ENCODE measurements at regions not wholly inside any gene's neighbourhood (a gene's known extent, or its start where the extent isn't known, plus 50 kb on each side); places are given as distances from the start of the nearest gene placed in this dataset.

- intact Hi-C loops (cut with micrococcal nuclease) (no loop called here), dilution Hi-C loops (cut with HindIII; ENCODE audit: low sequenced_read_pairs, unreplicated experiment) (no loop called here), in situ Hi-C loops (cut with MboI; ENCODE audit: low sequenced_read_pairs) (no loop called here)
- H2BK5ac ChIP-seq (ENCODE audit: low read depth, low read length, poor library complexity, severe bottlenecking), result no peak overlapping the region
- H4K5ac ChIP-seq (ENCODE audit: low read depth, low read length), result no peak overlapping the region
- no peak overlapping the region for H3K4ac ChIP-seq (ENCODE audit: low read depth, low read length)
- H3K27me3 ChIP-seq (ENCODE audit: control insufficient read depth, insufficient read depth, low read length), result peaks cover 2% of the 10 kb centered on the region; the same call in 1 of the 2 replicates
- no peak for TF ChIP-seq USF2 (IDR thresholded peaks at IDR 0.05; ENCODE audit: low read depth, low read length)
- no peaks in the 10 kb centered on the region for H3K4me1 ChIP-seq (ENCODE audit: control insufficient read depth, insufficient read depth, low read length)
- no peak overlapping the region for H3K4me3 ChIP-seq (ENCODE audit: insufficient read depth, low read depth, low read length)
- H3K27ac ChIP-seq (ENCODE audit: insufficient read depth, low read length), result no peak overlapping the region
- H2AFZ ChIP-seq (replicated peaks; ENCODE audit: low read length, poor library complexity), result no peak overlapping the region
- no TSS peak for BruUV-seq (replicated peaks)
- no peak overlapping the region for H3K18ac ChIP-seq (ENCODE audit: low read depth, low read length)
- no peak overlapping the region for H2BK20ac ChIP-seq (ENCODE audit: low read depth, low read length)
- no peaks in the 10 kb centered on the region for H3K79me1 ChIP-seq (ENCODE audit: low read depth in 1 of 2, low read length in 2 of 2)
- CTCF ChIA-PET, result no interaction called here
- no peak overlapping the region for H3K4me2 ChIP-seq (ENCODE audit: low read depth, low read length)
- H3K36me3 ChIP-seq (ENCODE audit: control insufficient read depth, insufficient read depth, low read length), result no peaks in the 10 kb centered on the region
- WGBS, 2 experiments (ENCODE audit: extremely low coverage in 2 of 2, insufficient read length in 1 of 2), result no CpG with 5 or more reads among the region's 6 CpGs
- H3K23ac ChIP-seq (ENCODE audit: low read depth, low read length), result no peak overlapping the region
- no peak overlapping the region for H3K14ac ChIP-seq (replicated peaks; ENCODE audit: low read depth, low read length)
- H3K9me1 ChIP-seq (ENCODE audit: insufficient read depth, low read length), result no peaks in the 10 kb centered on the region
- no peak overlapping the region for H3K56ac ChIP-seq (ENCODE audit: extremely low read depth, insufficient read depth, low read length)
- no peaks in the 10 kb centered on the region for H4K20me1 ChIP-seq (ENCODE audit: insufficient read depth, low read length)
- ATAC-seq (ENCODE audit: low read depth), result no peak
- H2AK5ac ChIP-seq (ENCODE audit: low read depth, low read length), result no peak overlapping the region
- H4K91ac ChIP-seq (ENCODE audit: insufficient read depth, low read depth, low read length), result no peak overlapping the region
- POLR2A ChIA-PET (ENCODE audit: unreplicated experiment), result no interaction called here
- no peaks in the 10 kb centered on the region for H3K9me3 ChIP-seq (ENCODE audit: control insufficient read depth, insufficient read depth, low read length)
- H2AK9ac ChIP-seq (replicated peaks; ENCODE audit: low read depth, low read length, poor library complexity), result no peak overlapping the region
- H2BK15ac ChIP-seq (ENCODE audit: low read depth, low read length), result no peak overlapping the region
- H4K8ac ChIP-seq (ENCODE audit: low read depth in 2 of 2, low read length in 2 of 2), result no peak overlapping the region
- DNase-seq, result no peak
- H3K9ac ChIP-seq (ENCODE audit: low read depth, low read length), result no peak overlapping the region
- no peak overlapping the region for H2BK120ac ChIP-seq (ENCODE audit: low read depth, low read length)
Measured at GRCh38 chr2:65920659-65921058, 488.3 kb upstream of the SPRED2 start.

Measured in IMR-90 (cell line).